ENCODE measurements at regions not wholly inside any gene's neighbourhood (a gene's known extent, or its start where the extent isn't known, plus 50 kb on each side); places are given as distances from the start of the nearest gene placed in this dataset.

DNA sequence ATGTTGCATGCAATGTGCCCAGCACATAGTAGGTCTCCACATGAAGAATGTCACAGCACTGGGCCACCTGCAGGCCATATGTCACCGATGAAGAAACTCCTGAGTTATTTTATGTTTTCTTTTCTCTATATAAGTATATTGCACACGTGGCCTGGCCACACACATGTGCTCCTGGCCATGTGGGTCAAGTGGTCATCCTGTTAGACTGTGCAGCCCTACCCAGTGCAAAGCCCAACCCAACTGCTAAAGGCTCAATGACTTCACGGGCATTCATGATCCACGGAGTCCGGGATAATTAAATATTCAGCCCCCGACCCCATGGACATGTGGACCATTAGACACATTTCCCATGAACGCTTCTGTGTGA, 163.2 kb downstream of the TEX29 start (continued):
- TF ChIP-seq KAT7 (CRISPR knock-in tag; IDR thresholded peaks at IDR 0.05; ENCODE audit: borderline replicate concordance), result no peak
- TF ChIP-seq, protein P1, sequence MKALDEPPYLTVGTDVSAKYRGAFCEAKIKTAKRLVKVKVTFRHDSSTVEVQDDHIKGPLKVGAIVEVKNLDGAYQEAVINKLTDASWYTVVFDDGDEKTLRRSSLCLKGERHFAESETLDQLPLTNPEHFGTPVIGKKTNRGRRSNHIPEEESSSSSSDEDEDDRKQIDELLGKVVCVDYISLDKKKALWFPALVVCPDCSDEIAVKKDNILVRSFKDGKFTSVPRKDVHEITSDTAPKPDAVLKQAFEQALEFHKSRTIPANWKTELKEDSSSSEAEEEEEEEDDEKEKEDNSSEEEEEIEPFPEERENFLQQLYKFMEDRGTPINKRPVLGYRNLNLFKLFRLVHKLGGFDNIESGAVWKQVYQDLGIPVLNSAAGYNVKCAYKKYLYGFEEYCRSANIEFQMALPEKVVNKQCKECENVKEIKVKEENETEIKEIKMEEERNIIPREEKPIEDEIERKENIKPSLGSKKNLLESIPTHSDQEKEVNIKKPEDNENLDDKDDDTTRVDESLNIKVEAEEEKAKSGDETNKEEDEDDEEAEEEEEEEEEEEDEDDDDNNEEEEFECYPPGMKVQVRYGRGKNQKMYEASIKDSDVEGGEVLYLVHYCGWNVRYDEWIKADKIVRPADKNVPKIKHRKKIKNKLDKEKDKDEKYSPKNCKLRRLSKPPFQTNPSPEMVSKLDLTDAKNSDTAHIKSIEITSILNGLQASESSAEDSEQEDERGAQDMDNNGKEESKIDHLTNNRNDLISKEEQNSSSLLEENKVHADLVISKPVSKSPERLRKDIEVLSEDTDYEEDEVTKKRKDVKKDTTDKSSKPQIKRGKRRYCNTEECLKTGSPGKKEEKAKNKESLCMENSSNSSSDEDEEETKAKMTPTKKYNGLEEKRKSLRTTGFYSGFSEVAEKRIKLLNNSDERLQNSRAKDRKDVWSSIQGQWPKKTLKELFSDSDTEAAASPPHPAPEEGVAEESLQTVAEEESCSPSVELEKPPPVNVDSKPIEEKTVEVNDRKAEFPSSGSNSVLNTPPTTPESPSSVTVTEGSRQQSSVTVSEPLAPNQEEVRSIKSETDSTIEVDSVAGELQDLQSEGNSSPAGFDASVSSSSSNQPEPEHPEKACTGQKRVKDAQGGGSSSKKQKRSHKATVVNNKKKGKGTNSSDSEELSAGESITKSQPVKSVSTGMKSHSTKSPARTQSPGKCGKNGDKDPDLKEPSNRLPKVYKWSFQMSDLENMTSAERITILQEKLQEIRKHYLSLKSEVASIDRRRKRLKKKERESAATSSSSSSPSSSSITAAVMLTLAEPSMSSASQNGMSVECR (CRISPR knock-in tag; IDR thresholded peaks at IDR 0.05; ENCODE audit: borderline replicate concordance), result no peak
- TF ChIP-seq ESRRA (CRISPR knock-in tag; IDR thresholded peaks at IDR 0.05; ENCODE audit: borderline replicate concordance), result no peak
- TF ChIP-seq OVOL2 (CRISPR knock-in tag; IDR thresholded peaks at IDR 0.05; ENCODE audit: borderline replicate concordance), result no peak
- TF ChIP-seq FOXJ3 (CRISPR knock-in tag; IDR thresholded peaks at IDR 0.05; ENCODE audit: borderline replicate concordance), result no peak
- TF ChIP-seq ZBTB21 (CRISPR knock-in tag; IDR thresholded peaks at IDR 0.05; ENCODE audit: borderline replicate concordance), result no peak
- no peak for TF ChIP-seq ATF1 (CRISPR knock-in tag; IDR thresholded peaks at IDR 0.05)
- TF ChIP-seq, protein P2, sequence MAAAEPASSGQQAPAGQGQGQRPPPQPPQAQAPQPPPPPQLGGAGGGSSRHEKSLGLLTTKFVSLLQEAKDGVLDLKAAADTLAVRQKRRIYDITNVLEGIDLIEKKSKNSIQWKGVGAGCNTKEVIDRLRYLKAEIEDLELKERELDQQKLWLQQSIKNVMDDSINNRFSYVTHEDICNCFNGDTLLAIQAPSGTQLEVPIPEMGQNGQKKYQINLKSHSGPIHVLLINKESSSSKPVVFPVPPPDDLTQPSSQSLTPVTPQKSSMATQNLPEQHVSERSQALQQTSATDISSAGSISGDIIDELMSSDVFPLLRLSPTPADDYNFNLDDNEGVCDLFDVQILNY (CRISPR knock-in tag; IDR thresholded peaks at IDR 0.05), result no peak
- no peak for TF ChIP-seq EMX1 (CRISPR knock-in tag; IDR thresholded peaks at IDR 0.05)
- TF ChIP-seq, protein P3, sequence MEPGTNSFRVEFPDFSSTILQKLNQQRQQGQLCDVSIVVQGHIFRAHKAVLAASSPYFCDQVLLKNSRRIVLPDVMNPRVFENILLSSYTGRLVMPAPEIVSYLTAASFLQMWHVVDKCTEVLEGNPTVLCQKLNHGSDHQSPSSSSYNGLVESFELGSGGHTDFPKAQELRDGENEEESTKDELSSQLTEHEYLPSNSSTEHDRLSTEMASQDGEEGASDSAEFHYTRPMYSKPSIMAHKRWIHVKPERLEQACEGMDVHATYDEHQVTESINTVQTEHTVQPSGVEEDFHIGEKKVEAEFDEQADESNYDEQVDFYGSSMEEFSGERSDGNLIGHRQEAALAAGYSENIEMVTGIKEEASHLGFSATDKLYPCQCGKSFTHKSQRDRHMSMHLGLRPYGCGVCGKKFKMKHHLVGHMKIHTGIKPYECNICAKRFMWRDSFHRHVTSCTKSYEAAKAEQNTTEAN (CRISPR knock-in tag; IDR thresholded peaks at IDR 0.05), result no peak

DNA sequence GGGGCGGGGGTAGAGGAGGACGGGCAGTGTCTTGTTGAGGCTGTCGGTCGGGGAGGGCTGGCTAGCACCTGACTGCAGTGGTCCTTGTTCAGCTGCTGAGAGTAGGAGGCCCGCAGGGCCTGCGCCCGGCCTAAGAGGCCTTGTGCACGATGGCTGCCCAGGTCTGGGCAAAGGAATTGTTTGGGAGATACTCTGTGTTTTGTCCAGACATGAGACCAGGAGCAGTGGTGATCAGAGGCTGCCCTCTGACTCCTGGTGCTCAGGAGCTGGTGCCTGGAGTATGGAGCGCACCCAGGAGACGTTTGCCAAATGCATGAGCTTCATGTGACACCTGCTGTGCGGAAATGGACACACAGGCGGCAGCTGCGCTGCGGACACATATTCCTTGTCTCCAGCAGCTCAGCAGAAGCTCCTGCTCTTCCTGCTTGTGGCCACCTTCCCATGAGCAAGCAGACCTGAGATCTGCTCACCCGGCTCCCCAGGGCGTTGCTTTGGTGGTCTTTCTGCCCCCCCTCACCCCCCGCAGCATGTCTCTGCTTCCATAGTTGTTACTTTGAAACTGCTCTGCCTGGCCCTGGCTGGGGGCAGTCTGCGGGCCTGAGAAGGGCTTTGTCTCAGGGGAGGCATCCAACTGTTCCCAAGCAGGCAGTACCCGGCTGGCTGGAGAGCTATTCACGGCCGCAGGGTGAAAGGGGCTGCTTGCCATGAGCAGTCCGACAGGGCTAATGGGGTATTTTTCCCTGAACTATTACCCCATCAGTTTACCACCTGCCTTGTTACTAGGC, 163.9 kb downstream of the TEX29 start:
- Mint-ChIP-seq H3K36me3 (peaks cover 26% of the 10 kb centered on the region), H3K27me3 (ENCODE audit: low read depth) (no peaks in the 10 kb centered on the region), H3K9me3 (peaks cover 36% of the 10 kb centered on the region), H3K4me1 (0 out of 2 replicates have a peak, but pooled peaks cover 4% of the 10 kb centered on the region), H3K27ac (no peak overlapping the region), H3K4me3 (no peak overlapping the region)
- TF ChIP-seq CREM (CRISPR knock-in tag; IDR thresholded peaks at IDR 0.05) (no peak), NFYB (CRISPR knock-in tag; conservative IDR thresholded peaks at IDR 0.05; ENCODE audit: low read depth) (no peak), ELF4 (CRISPR knock-in tag; IDR thresholded peaks at IDR 0.05; ENCODE audit: low read depth) (no peak), NFE2L1 (CRISPR knock-in tag; IDR thresholded peaks at IDR 0.05) (no peak), ETV6 (CRISPR knock-in tag; IDR thresholded peaks at IDR 0.05) (no peak)
- TF ChIP-seq, protein P4, sequence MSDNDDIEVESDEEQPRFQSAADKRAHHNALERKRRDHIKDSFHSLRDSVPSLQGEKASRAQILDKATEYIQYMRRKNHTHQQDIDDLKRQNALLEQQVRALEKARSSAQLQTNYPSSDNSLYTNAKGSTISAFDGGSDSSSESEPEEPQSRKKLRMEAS (CRISPR knock-in tag; IDR thresholded peaks at IDR 0.05), result no peak
- DNase-seq (ENCODE audit: low spot score) (no peak), ATAC-seq (no peak)
- ChIA-PET POLR2A (no interaction called here), CTCF (interaction anchor here (1.0 to 2.7 kb wide), 3 partner anchors 10 to 45 kb away, joined by 3 to 7 read pairs (median 4); no protein-coding TSS in a partner anchor)

DNA sequence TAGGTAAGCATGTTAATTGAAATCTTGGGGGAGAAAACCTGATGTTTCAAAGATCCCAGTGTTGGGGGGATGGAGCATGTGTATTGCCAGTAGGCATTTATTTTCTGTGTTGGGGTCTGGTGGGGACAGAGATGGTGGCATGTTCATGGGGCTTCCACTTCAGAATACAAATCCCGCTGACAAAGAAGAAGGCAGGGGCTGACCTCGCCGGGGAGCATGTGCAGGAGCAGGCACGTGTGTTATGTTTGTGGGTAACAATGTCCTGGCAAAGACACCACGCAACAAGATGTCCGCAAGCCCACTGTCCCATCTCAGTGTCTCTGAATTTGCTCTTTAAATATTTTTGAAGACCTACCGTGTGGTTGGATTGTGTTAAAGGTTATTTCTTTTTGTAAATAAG, 164.5 kb downstream of the TEX29 start:
- no peak for DNase-seq (ENCODE audit: low spot score)
- no peak overlapping the region for H3K4me3 Mint-ChIP-seq
- no peak for TF ChIP-seq ETV6 (CRISPR knock-in tag; IDR thresholded peaks at IDR 0.05)
- TF ChIP-seq, protein P5, sequence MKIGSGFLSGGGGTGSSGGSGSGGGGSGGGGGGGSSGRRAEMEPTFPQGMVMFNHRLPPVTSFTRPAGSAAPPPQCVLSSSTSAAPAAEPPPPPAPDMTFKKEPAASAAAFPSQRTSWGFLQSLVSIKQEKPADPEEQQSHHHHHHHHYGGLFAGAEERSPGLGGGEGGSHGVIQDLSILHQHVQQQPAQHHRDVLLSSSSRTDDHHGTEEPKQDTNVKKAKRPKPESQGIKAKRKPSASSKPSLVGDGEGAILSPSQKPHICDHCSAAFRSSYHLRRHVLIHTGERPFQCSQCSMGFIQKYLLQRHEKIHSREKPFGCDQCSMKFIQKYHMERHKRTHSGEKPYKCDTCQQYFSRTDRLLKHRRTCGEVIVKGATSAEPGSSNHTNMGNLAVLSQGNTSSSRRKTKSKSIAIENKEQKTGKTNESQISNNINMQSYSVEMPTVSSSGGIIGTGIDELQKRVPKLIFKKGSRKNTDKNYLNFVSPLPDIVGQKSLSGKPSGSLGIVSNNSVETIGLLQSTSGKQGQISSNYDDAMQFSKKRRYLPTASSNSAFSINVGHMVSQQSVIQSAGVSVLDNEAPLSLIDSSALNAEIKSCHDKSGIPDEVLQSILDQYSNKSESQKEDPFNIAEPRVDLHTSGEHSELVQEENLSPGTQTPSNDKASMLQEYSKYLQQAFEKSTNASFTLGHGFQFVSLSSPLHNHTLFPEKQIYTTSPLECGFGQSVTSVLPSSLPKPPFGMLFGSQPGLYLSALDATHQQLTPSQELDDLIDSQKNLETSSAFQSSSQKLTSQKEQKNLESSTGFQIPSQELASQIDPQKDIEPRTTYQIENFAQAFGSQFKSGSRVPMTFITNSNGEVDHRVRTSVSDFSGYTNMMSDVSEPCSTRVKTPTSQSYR (CRISPR knock-in tag; IDR thresholded peaks at IDR 0.05), result no peak
- no peak for TF ChIP-seq ZNF423 (CRISPR knock-in tag; IDR thresholded peaks at IDR 0.05)
- TF ChIP-seq JUN (CRISPR knock-in tag; IDR thresholded peaks at IDR 0.05), result no peak
- TF ChIP-seq, protein P6, sequence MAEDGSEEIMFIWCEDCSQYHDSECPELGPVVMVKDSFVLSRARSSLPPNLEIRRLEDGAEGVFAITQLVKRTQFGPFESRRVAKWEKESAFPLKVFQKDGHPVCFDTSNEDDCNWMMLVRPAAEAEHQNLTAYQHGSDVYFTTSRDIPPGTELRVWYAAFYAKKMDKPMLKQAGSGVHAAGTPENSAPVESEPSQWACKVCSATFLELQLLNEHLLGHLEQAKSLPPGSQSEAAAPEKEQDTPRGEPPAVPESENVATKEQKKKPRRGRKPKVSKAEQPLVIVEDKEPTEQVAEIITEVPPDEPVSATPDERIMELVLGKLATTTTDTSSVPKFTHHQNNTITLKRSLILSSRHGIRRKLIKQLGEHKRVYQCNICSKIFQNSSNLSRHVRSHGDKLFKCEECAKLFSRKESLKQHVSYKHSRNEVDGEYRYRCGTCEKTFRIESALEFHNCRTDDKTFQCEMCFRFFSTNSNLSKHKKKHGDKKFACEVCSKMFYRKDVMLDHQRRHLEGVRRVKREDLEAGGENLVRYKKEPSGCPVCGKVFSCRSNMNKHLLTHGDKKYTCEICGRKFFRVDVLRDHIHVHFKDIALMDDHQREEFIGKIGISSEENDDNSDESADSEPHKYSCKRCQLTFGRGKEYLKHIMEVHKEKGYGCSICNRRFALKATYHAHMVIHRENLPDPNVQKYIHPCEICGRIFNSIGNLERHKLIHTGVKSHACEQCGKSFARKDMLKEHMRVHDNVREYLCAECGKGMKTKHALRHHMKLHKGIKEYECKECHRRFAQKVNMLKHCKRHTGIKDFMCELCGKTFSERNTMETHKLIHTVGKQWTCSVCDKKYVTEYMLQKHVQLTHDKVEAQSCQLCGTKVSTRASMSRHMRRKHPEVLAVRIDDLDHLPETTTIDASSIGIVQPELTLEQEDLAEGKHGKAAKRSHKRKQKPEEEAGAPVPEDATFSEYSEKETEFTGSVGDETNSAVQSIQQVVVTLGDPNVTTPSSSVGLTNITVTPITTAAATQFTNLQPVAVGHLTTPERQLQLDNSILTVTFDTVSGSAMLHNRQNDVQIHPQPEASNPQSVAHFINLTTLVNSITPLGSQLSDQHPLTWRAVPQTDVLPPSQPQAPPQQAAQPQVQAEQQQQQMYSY (CRISPR knock-in tag; IDR thresholded peaks at IDR 0.05), result no peak

More for the DNA sequence above, 164.5 kb downstream of the TEX29 start:
- 0 out of 2 replicates have a peak, but pooled peaks cover 4% of the 10 kb centered on the region for H3K4me1 Mint-ChIP-seq
- POLR2A ChIA-PET, result no interaction called here
- CTCF ChIA-PET, result interaction anchor here (2.7 kb wide), 1 partner anchor 11 kb away, joined by 7 read pairs; no protein-coding TSS in a partner anchor
- ATAC-seq, result no peak
- peaks cover 36% of the 10 kb centered on the region for H3K9me3 Mint-ChIP-seq
- H3K27me3 Mint-ChIP-seq (ENCODE audit: low read depth), result no peaks in the 10 kb centered on the region
- H3K27ac Mint-ChIP-seq, result no peak overlapping the region
- peaks cover 26% of the 10 kb centered on the region for H3K36me3 Mint-ChIP-seq

Measured in WTC11 (cell line).